ENCODE measurements at regions not wholly inside any gene's neighbourhood (a gene's known extent, or its start where the extent isn't known, plus 50 kb on each side); places are given as distances from the start of the nearest gene placed in this dataset.

GRCh38 chr3:8445861-8446260 lies 55.8 kb upstream of the LMCD1 start:
- no peak overlapping the region for H3K27ac Mint-ChIP-seq

GRCh38 chr3:8446845-8447244 lies 54.8 kb upstream of the LMCD1 start:
- Mint-ChIP-seq H3K4me1 (peaks cover 3% of the 10 kb centered on the region), H3K4me3 (no peak overlapping the region), H3K27me3 (peaks cover 16% of the 10 kb centered on the region), H3K9me3 (no peaks in the 10 kb centered on the region), H3K27ac (no peak overlapping the region), H3K36me3 (no peaks in the 10 kb centered on the region)

More at GRCh38 chr3:8445861-8446260, 55.8 kb upstream of the LMCD1 start:
- no peaks in the 10 kb centered on the region for H3K36me3 Mint-ChIP-seq
- no peak overlapping the region for H3K4me3 Mint-ChIP-seq
- H3K27me3 Mint-ChIP-seq = peaks cover 16% of the 10 kb centered on the region
- peaks cover 3% of the 10 kb centered on the region for H3K4me1 Mint-ChIP-seq
- no peaks in the 10 kb centered on the region for H3K9me3 Mint-ChIP-seq

GRCh38 chr3:8450618-8451017 lies 51.0 kb upstream of the LMCD1 start:
- Mint-ChIP-seq H3K4me1 (no peaks in the 10 kb centered on the region), H3K4me3 (no peak overlapping the region), H3K27me3 (peaks cover 11% of the 10 kb centered on the region), H3K36me3 (no peaks in the 10 kb centered on the region), H3K9me3 (no peaks in the 10 kb centered on the region), H3K27ac (no peak overlapping the region)

DNA sequence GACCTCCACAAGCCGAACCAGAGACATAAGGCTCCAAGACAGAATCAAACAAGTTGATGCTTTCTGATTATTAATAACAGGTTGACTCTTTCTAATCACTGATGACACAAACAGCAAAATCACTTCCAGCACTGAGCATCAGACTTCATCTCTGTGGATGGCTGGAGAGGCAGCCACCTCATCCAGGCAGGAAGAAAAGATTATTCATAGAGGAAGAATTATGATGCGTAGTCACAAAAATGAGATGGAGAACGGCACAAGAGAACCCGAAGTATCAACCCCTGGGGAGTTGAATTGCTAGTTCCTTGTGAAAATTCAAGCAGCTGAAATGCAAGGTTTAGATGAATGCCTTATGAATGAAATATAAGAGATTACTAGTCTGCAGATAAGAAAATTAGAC lies 49.9 kb upstream of the LMCD1 start:
- Mint-ChIP-seq H3K4me3 (no peak overlapping the region), H3K36me3 (no peaks in the 10 kb centered on the region), H3K27me3 (peaks cover 8% of the 10 kb centered on the region), H3K9me3 (no peaks in the 10 kb centered on the region), H3K27ac (no peak overlapping the region), H3K4me1 (no peaks in the 10 kb centered on the region)

Data from activated naive CD4-positive, alpha-beta T cell treated with anti-CD3 and anti-CD28 coated beads, Interleukin-2, amount 50 U/mL, for 24 hours (primary cell).